ENCODE measurements at regions not wholly inside any gene's neighbourhood (a gene's known extent, or its start where the extent isn't known, plus 50 kb on each side); places are given as distances from the start of the nearest gene placed in this dataset.

DNA sequence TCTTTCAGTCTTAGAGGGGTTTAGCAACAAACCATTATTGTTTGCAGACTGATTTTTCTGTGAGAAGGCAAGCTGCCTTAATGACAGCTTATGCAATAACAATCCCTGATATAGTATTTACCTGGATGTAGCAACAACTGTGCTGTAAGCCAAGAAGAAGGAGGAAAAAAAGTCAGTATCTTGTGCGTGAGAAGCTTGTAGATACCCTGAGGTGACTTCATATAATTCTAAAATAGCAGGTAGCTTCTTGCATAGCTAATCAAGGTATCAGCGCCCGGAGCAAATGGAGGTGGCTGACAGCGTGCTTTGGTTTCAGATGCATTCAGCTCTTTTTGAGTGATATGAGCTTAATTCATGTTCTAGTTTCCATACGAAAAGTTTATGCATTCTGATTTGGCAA lies 309.8 kb downstream of the KLF5 start:
- no peaks in the 10 kb centered on the region for H3K36me3 ChIP-seq (ENCODE audit: control insufficient read depth, insufficient read depth, low read length)
- no peaks in the 10 kb centered on the region for H3K27me3 ChIP-seq (replicated peaks; ENCODE audit: control insufficient read depth, insufficient read depth, low read length)
- TF ChIP-seq, protein P1, sequence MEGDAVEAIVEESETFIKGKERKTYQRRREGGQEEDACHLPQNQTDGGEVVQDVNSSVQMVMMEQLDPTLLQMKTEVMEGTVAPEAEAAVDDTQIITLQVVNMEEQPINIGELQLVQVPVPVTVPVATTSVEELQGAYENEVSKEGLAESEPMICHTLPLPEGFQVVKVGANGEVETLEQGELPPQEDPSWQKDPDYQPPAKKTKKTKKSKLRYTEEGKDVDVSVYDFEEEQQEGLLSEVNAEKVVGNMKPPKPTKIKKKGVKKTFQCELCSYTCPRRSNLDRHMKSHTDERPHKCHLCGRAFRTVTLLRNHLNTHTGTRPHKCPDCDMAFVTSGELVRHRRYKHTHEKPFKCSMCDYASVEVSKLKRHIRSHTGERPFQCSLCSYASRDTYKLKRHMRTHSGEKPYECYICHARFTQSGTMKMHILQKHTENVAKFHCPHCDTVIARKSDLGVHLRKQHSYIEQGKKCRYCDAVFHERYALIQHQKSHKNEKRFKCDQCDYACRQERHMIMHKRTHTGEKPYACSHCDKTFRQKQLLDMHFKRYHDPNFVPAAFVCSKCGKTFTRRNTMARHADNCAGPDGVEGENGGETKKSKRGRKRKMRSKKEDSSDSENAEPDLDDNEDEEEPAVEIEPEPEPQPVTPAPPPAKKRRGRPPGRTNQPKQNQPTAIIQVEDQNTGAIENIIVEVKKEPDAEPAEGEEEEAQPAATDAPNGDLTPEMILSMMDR (IDR thresholded peaks at IDR 0.05; ENCODE audit: insufficient read depth, low read length, poor library complexity, severe bottlenecking), result no peak
- H3K4me3 ChIP-seq (replicated peaks; ENCODE audit: low read depth, low read length), result no peak overlapping the region
- no peak for DNase-seq (ENCODE audit: extremely low read depth, insufficient read length)

DNA sequence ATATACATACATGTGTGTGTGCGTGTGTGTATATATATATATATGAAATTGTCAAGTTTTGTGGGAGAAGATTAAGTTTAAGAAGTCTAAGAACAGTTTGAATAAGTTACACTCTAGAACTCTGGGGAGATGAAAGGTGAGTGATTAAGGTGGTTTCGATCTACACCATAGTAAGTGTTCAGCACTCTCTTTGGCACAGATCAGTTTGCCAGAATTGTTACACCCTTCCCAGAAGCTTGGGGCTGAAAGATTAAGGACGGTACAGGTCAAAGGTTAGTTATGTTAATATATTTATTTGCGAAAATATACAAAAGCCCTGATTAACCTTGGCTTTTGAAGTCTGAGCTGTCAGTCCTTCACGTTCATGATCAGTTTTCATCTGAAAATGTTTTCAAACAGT lies 309.1 kb downstream of the KLF5 start:
- Histone ChIP-seq H3K27me3 (replicated peaks; ENCODE audit: control insufficient read depth, insufficient read depth, low read length) (no peaks in the 10 kb centered on the region), H3K36me3 (ENCODE audit: control insufficient read depth, insufficient read depth, low read length) (no peaks in the 10 kb centered on the region), H3K4me3 (replicated peaks; ENCODE audit: low read depth, low read length) (no peak overlapping the region)
- no peak for DNase-seq (ENCODE audit: extremely low read depth, insufficient read length)
- TF ChIP-seq, protein P1 (IDR thresholded peaks at IDR 0.05; ENCODE audit: insufficient read depth, low read length, poor library complexity, severe bottlenecking), result no peak

DNA sequence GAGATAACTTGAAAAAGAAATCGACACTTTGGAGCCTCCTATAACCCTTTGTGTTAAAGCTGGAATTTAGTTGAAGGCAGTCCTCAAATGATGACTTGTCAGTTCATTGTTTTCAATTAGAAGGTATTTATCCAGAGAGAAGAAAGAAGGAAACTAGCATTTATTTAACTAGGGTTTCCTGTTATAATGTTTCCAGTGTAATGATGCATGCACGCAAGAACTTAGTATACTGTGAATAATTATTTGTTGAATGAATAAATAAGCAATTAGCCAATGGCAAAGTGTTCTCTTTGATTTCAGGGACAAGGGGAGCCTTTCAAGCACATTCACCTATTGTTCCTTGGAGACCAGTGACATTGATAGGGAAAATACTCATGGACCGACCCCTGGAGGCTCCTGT lies 307.4 kb downstream of the KLF5 start:
- Histone ChIP-seq H3K27me3 (replicated peaks; ENCODE audit: control insufficient read depth, insufficient read depth, low read length) (no peaks in the 10 kb centered on the region), H3K4me3 (replicated peaks; ENCODE audit: low read depth, low read length) (no peak overlapping the region), H3K36me3 (ENCODE audit: control insufficient read depth, insufficient read depth, low read length) (no peaks in the 10 kb centered on the region)
- no peak for DNase-seq (ENCODE audit: extremely low read depth, insufficient read length)
- TF ChIP-seq, protein P1 (IDR thresholded peaks at IDR 0.05; ENCODE audit: insufficient read depth, low read length, poor library complexity, severe bottlenecking), result no peak

DNA sequence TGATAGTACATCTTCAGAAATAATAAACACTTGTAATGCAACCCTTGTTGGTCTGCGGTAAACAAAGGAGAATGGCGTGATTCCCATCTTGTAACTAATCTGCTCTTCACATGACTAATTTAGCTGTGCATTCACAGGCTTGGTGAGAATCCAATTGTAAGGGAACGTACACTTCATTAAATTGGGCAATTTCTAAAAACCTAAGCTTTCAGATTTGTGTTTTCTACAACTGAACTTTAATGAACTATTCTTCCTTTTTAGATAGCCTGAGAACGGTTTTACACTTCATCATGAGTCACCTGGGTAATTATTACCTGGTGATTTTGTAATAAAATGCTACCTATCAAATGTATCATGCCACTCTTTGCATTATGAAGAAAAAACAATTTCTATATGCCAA lies 306.9 kb downstream of the KLF5 start:
- H3K36me3 ChIP-seq (ENCODE audit: control insufficient read depth, insufficient read depth, low read length), result no peaks in the 10 kb centered on the region
- H3K27me3 ChIP-seq (replicated peaks; ENCODE audit: control insufficient read depth, insufficient read depth, low read length), result no peaks in the 10 kb centered on the region
- TF ChIP-seq, protein P1 (IDR thresholded peaks at IDR 0.05; ENCODE audit: insufficient read depth, low read length, poor library complexity, severe bottlenecking), result no peak
- no peak overlapping the region for H3K4me3 ChIP-seq (replicated peaks; ENCODE audit: low read depth, low read length)
- no peak for DNase-seq (ENCODE audit: extremely low read depth, insufficient read length)

DNA sequence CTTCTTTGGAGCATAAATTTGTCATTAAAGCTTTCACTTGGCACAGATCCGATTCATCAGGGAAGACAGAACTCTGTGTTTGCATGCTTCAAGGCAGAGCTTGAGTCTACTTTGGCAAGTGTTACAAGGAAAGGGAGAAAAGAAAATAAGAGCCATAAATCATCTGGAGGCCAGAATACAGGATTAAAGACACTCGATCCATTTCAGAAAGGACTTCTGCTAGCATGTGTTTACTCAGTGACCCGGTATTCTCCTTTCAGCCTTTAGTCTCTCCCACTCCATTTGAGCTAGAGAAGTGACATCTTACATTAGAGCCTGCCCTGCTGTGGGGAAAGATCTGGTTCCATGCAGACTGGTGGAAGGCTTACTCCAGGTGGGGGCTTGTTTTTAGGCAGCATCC lies 306.4 kb downstream of the KLF5 start:
- Histone ChIP-seq H3K4me3 (replicated peaks; ENCODE audit: low read depth, low read length) (no peak overlapping the region), H3K36me3 (ENCODE audit: control insufficient read depth, insufficient read depth, low read length) (no peaks in the 10 kb centered on the region), H3K27me3 (replicated peaks; ENCODE audit: control insufficient read depth, insufficient read depth, low read length) (no peaks in the 10 kb centered on the region)
- TF ChIP-seq, protein P1 (IDR thresholded peaks at IDR 0.05; ENCODE audit: insufficient read depth, low read length, poor library complexity, severe bottlenecking), result no peak
- DNase-seq (ENCODE audit: extremely low read depth, insufficient read length), result no peak

DNA sequence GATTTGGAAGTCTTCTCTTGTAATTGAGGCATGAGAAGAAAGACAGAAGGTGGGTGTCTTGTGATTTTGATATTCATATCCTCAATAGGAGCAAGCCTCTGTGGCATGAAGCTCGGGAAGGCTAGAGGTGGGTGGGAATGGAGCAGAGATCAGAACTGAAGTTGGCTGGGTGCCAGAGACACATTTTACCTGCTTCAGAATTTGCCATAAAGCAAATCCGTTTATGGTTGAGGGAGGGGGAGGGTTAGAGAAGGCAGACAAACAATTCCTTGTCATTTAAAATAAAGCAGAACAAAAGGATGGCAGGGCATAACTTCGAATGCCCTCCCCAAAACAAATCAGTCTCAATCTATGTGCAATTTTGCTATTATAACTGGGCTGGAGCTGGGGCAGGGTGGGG lies 305.9 kb downstream of the KLF5 start:
- H3K27me3 ChIP-seq (replicated peaks; ENCODE audit: control insufficient read depth, insufficient read depth, low read length), result no peaks in the 10 kb centered on the region
- H3K36me3 ChIP-seq (ENCODE audit: control insufficient read depth, insufficient read depth, low read length), result no peaks in the 10 kb centered on the region
- no peak for DNase-seq (ENCODE audit: extremely low read depth, insufficient read length)
- H3K4me3 ChIP-seq (replicated peaks; ENCODE audit: low read depth, low read length), result no peak overlapping the region
- TF ChIP-seq, protein P1 (IDR thresholded peaks at IDR 0.05; ENCODE audit: insufficient read depth, low read length, poor library complexity, severe bottlenecking), result no peak
